Activated CD4-positive, alpha-beta T cell treated with anti-CD3 and anti-CD28 coated beads, Interleukin-2, amount 50 U/mL, for 16 hours (primary cell): ENCODE measurements at regions not wholly inside any gene's neighbourhood (a gene's known extent, or its start where the extent isn't known, plus 50 kb on each side); places are given as distances from the start of the nearest gene placed in this dataset.

Experiments
- DNase-seq: peaks from one replicate; pipeline ENCODE4 v3.0.0-alpha.2; 2020

GRCh38 chr6:100176951-100177710, 183.1 kb upstream of the MCHR2 start:
- no peak for DNase-seq

DNA sequence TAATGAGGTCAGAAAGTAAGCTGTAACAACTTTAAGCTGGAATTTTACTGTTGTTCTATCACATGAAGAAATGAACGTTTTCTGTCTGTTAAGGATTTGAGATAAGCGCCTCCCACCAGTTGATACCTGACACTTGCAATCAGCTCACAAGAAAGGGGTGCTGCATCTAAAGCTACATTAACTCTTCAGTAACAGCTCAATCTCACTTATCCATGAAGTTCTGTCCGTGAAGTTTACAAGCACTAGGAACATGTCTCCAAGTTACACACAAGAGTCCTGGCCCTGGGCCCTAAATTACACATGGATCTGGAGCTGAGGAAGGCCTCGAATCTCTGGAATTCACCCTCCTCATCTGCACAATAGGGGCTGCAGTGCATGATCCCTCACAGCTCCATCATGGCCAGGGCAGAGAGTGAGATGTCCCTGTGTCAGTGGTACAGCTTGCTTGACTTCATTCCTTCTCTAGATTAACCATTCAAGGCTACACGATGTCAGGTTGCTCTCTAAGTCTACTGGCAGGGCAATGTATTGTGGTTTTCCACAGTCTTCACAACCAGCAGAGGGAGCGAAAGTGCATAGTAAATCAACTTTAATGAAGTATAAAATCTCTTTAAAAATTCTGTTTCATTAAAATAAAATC, 182.4 kb upstream of the MCHR2 start:
- DNase-seq = peak; percentile 32

GRCh38 chr6:100175814-100176310, 181.8 kb upstream of the MCHR2 start:
- DNase-seq = no peak

DNA sequence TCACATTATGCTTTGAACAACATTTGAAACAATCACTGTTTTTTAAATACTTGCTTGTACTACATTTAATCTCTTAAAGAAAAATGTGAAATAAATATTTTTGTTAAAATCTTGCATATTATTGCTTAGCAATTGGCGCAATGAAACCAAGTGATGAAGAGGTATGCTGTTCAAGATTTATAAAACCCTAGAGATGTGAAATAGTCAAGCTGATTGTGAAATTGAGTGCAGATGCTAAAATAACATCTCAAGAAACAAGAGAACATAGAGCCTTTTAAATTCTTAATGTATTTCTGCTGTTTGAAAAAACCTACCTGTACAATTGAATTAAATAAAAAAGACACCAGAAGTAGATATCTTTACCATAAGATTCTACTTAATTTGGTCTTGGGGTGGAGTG, 179.2 kb upstream of the MCHR2 start:
- DNase-seq = no peak

- DNase-seq = no peak
Measured at GRCh38 chr6:100172322-100172713, 178.3 kb upstream of the MCHR2 start.

- peak; percentile 91 for DNase-seq
Measured at GRCh38 chr6:100171533-100172321, 177.7 kb upstream of the MCHR2 start.

- DNase-seq = no peak
Measured at GRCh38 chr6:100168148-100168547, 174.1 kb upstream of the MCHR2 start.

DNA sequence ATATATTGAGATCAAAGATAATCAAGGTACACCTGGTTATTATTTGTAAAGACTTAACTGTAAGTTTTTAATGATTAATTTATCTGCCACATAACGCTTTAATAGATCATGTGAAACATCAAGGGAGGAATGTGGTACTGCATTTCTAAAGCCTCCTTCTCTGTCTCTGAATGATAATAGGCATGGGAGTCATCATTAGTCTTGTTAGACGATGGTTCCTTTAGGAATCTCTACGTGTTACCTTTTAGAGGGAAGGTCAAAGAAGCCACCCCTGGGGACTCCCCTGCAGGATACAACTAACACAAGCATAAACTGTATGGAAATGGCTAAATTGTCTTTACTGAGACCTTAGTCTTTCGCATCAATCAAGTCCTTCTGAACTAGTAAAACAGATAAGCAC, 173.6 kb upstream of the MCHR2 start:
- no peak for DNase-seq

DNA sequence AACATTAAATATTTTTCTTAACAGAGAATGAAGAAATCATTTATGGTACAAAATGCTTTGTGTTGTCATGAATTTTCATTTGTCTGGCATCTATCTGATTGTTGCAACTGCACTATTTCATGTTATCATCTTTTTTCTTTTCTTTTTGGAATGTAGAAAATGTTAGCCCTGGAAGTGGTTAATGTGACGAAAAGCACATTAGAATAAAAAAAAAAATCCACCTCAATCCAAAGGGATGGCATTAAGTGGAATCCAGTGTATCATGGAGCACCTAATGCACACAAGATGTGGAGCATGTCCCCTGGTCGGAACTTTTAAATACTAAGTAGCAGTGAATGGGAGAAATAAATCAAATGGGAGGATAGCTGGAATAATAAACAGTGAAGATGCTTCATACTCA, 172.9 kb upstream of the MCHR2 start:
- DNase-seq = no peak

DNA sequence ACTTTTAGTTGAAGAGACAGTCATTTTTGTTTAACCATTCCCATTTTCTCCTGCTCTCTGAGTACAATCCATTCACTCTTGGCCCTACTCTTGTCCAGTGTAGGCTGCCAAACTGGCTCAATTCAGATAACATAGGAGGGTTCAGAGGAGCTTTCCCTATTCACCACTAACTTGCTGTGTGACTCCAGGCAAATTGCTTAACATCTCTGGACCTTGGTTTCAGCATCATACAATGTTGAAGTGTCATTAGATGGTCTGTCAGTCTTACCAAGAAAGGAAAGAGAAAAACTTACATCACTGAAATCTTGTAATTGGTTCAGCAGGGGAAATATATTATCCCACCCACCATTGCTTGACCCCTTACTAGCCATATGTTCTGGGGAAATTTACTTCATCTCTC, 171.4 kb upstream of the MCHR2 start:
- DNase-seq = no peak

- no peak for DNase-seq
Measured at GRCh38 chr6:100163035-100163434, 169.0 kb upstream of the MCHR2 start.

DNA sequence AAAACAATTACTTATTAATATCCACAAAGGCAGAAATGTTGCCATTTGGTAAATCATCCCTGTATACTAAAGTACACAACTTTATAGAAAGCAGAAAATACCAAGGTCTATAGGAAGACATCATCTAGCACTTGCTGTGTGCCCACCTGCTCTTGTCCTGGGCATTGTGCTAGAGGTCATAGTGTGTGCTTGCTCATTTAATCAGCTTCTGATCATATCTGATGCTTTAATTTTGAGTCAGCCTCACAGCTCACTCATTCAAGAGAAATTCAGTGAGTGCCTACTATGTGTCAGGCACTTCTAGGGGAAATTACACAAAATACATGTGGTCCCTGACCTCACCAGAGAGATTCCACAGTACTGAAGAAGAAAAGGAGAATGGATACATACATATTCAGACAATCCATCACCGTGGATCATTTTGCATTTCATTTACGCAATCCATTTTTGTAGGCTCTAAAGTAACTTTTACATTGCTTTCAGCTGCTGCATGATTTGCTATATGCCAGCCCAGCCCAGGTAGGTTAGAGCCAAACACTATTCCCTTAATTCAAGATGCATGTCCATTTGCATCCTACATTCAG, 167.9 kb upstream of the MCHR2 start:
- DNase-seq = peak; percentile 20

GRCh38 chr6:100160930-100161329, 166.9 kb upstream of the MCHR2 start:
- DNase-seq = no peak

GRCh38 chr6:100155141-100155540, 161.1 kb upstream of the MCHR2 start:
- DNase-seq = no peak

DNA sequence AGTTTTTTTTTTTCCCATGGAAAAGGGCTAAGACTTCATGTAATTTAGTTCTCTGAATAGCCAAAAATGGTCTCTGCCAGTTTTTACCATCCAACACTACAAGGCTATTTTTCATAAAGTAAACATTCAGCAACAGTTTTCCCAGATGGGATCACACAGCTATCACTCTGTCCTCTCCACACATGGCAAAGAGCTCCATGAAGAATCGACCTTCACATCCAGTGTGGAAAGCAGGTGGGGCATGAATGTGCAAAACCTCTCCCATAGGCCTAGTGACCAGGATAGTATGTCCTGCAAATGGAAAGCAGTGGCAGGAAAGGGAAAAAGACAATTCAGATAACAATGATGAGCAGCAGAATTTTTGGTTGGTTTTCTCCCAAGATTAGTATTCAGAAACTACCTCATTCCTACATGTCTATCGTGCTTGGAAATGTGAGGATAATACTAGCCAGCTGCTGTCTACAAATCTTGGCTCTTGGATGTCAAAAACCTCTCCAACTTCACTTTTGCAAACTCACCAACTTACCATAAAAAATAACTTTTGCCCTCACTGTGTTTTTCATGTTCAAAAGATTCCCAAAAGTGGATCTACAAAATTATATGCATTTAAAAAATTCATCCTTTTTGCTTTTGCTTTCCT, 159.7 kb upstream of the MCHR2 start:
- DNase-seq = no peak

- DNase-seq = no peak
Measured at GRCh38 chr6:100152201-100152600, 158.2 kb upstream of the MCHR2 start.

GRCh38 chr6:100144991-100145390, 151.0 kb upstream of the MCHR2 start:
- DNase-seq = no peak

DNA sequence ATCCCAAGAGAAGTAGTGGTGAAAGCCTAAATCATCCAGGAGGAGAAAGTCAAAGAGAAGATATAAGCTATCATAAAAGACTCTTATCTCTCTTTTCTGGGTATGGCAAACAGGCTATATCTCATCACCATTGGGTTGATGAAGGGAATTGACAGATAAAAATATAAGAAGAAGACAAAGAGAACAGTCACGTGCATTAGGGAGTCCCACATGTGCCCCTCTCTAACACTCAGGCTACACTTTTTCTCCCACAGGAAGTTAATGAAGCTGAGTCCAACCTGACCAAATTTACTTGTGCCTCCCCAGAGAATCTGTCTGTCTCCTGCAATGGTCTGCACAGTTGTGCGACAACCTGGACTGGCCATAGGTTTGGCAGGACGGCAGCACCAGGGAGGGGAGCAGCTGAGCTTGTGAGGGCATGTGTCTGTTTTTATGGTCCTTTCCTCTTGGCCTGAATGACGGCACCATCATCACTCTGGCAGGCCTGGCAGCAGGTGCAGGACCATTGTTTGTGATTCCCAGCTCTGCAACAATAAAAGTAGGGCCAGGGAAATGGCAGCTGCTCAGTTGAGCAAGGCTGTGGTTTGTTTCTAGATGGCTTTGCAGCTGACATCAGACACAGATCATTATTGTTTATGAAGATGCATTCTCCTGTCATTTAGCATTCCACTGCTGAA, 144.5 kb upstream of the MCHR2 start:
- DNase-seq = no peak

DNA sequence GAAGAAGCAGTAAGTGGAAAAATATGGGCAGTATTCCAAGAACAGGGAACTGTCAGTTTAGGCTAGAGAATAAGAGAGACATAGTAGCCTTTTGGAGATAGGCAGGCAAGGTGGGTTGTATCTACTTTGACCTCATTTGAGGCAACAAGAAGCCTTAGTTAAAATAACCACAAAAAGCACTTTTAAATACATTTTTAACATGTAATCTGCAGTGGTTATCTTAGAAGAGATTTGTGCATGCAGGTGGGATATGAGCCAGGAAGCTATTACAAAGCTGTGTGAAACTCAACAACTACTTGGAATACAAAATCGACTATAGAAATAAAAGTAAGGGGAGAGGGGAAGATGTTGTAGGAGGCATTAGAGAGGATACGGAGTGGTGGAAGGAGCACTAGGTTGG, 143.7 kb upstream of the MCHR2 start:
- DNase-seq = no peak

GRCh38 chr6:100136590-100136989, 142.6 kb upstream of the MCHR2 start:
- DNase-seq = no peak

DNA sequence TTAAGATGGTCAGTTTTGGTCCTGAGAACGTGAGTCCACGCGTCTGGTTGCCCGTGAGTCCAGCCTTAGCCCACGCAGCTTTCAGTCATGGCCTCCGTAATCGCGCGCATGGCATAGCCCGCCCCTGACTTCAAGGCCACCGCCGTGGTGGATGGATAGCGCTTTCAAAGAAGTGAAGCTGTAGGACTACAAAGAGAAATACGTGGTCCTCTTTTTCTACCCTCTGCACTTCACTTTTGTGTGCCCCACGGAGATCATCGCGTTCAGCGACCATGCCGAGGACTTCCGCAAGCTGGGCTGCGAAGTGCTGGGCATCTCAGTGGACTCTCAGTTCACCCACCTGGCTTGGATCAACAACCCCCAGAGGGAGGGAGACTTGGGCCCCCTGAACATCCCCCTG, 142.0 kb upstream of the MCHR2 start:
- no peak for DNase-seq

GRCh38 chr6:100134703-100135102, 140.7 kb upstream of the MCHR2 start:
- DNase-seq = peak; percentile 36
